ENCODE measurements at regions not wholly inside any gene's neighbourhood (a gene's known extent, or its start where the extent isn't known, plus 50 kb on each side); places are given as distances from the start of the nearest gene placed in this dataset.

DNA sequence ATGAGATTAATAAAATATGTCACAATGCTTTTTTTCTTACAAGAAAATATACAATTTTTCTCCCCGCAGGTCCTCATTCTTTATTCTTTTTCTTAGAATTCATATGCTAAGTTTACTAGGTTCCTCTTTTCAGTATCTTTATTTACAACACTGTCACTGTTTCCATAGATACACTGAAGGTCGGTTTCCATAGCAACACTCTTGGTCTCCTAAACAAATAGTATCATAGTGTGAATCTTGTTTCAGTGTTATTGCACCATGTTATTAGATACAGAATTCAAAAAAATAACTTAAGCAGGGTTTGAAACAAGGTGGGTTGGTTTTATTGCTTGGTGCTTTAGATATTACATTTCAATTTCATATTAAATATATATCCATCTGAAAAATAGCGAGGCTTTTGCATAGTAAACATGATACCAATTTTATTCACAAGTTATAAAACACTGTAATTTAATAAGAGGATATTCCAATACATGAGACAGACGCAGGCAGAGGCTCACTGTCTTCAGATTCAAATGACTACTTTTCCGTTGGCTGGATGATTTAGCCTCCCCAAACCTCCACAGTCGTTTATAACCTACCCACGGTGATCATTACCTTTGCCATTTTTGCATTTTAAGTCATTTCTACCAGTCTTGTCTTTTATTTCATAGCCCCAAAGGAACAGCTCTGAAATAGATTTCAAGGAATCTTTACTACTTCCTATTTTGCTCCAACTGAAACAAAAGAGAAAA, 88.9 kb upstream of the KLF6 start:
- no peak for DNase-seq (ENCODE audit: low read depth in 1 of 2, low spot score in 1 of 2)

DNA sequence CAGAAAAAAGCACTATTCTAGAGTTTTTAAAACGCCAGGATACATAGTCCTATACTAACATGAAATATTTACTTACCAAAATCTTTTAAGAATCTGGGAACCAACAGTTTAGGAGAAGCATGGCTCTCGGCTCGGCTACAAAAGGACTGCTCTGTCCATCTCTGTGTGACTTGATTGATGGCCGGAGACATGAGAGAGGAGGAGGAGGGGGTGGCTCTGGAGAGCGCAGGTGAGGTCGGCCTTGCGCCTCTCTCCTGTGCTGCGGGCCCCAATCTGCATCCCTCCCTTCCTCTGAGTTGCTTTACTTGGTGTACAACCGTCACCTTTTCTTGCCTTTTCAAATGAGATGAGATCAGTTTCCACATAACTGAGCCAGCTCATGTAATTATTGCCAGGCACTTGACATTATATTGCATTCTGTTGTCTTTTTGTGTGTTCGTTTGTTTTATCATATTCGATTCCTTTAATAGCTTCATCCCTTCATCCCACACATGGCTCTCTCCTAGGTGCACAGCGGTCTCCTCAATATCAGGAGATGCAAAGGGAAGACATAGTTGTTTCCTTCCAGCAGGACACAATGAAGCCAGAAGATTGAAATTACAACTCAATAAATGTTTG, 87.8 kb upstream of the KLF6 start:
- DNase-seq (ENCODE audit: low read depth in 1 of 2, low spot score in 1 of 2): no peak

DNA sequence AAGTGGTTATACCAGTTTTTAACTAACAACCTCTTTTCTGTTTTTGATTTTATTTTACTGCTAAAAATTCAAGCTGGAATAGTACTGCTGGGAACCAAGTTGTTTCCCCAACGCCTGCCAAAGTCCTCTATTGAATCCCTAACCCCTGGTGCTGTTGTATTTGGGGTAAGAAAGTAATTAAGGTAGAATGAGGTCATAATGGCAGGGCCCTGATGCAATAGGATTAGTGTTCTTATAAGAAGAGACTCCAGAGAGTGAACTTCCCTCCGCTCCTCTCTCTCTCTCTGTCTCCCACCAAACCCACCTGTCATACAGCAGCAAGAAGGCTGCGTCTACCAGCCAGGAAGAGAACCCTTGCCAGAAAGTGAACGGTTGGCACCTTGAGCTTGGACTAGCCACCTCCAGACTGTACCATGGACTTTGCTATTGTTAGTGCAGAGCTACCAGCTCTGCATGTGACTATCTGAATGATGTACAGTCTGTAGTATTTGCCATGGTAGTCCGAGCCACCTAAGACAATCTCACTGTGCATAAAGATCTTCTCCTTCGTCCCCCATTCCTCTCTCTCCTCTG, 86.5 kb upstream of the KLF6 start:
- DNase-seq (ENCODE audit: low read depth in 1 of 2, low spot score in 1 of 2): no peak

DNA sequence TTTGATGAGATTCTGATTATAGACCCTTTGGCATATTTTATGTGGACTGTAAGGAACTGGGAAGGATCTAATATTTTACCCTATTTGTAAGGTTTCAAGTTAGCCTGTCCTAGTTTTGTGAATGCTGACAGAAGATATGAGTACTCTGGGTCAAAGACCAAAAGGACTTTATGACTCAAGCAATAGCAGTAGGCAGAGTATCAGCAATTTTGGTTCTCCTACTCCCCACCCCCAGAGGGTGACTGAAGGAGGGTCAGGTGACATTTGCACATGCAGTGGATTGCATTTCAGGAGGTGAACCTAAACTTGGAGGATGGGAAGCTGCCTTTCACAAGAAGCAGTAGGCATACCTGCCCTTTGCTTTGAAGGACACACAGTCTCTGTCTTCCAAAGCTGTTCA, 84.0 kb upstream of the KLF6 start:
- no peak for DNase-seq (ENCODE audit: low read depth in 1 of 2, low spot score in 1 of 2)

DNA sequence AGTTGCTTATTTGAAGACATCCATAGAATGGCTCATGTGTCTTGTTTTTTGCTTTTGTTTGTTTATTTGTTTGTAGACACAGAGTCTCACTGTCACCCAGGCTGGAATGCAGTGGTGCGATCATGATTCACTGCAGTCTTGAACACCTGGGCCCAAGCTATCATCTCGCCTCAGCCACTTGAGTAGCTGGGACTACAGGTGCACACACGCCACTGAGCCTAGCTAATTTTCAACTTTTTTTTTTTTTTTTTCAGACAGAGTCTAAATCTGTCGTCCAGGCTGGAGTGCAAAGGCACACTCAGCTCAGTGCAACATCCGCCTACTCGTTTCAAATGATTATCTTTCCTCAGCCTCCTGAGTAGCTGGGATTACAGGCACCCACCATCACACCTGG, 83.3 kb upstream of the KLF6 start:
- DNase-seq (ENCODE audit: low read depth in 1 of 2, low spot score in 1 of 2): no peak

DNA sequence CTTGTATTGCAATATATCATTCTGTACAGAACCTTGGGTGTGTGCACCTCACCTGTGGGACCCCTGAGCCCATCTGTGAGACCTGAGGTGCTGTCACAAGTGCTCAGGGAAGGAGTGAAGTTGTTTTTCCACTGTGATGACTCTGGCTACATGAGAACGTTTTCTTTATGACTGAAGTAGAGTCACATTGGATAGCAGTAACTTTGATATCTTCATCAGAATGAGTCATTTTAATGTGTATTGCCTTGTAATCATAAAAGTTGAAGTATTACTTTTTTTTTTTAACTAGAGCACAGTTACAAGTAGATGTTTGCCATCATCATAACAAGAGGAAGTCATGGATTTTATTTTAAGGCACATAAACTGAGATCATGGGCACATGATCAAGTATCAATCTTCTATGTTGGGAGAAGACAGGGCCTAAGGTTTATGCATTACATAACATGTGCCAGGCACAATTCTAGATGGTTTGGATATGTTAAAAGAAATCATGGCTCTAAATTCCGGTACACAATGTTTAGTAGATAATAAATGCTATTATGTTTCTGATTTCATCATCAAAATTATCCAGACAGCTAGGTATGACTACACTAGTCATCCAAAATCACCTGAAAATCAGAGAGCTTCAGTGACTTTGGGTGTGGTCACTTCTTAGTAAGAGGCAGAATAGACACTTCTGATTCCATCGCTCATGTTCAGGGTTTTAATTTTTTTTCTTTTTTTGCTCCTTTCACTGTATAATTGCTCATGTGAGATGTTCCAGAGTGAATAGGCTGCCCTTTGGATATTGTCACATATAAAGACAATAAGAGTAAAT, 82.7 kb upstream of the KLF6 start:
- no peak for DNase-seq (ENCODE audit: low read depth in 1 of 2, low spot score in 1 of 2)

DNA sequence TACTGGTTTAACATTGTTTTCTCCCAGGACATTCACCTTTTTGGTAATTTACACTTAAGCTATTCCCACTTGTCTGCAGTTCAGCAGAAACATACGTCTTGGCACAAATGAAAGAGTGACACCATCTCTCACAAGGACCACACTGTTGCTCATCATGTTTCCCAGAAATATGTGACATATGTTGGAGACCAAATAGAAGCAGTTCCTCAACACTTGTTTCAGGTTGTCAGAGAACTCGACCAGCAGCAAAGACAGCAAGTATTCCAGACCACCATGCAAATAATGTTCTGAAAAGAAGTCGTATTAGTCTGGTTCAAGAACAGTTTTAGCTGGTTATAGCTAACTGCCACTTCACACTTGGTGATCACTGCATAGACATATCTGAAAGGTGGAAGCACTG, 81.3 kb upstream of the KLF6 start:
- DNase-seq (ENCODE audit: low read depth in 1 of 2, low spot score in 1 of 2): no peak

DNA sequence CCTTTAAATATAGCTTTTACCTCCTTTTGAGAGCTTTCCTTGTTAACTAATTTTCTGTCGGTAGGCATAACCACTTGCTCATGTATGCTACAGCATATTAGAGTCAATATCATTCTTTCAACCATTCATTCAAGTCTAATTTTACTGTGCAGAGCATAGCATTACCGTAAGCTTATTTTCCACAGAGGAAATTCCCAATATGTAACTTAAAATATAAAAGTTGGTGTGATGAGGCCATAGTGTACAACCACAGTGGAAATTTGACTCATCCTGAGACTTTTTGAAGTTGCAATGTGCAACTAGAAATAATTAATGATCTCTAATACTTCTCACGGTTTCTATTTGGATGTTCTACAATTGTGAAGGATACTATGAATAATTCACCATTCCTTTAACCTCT, 80.6 kb upstream of the KLF6 start:
- DNase-seq (ENCODE audit: low read depth in 1 of 2, low spot score in 1 of 2): no peak

DNA sequence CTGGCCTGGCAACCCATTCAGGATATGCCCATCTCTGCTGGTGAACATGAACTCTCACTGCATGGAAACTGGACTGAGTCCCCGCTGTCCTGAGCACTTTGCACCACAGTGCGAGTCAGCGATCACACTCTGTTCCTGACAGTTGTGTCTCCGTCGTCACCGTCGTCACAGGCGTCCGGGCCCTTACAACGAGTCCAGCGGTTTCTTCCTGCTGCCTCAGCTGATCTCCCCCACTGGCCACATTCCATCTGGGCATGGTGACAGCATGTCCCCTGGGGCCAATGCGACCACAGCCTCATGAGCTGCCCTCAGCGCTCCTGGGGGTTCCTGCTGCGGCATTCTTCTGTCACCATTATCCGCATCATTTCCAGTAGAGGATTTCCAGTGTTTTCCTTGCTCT, 76.8 kb upstream of the KLF6 start:
- no peak for DNase-seq (ENCODE audit: low read depth in 1 of 2, low spot score in 1 of 2)

DNA sequence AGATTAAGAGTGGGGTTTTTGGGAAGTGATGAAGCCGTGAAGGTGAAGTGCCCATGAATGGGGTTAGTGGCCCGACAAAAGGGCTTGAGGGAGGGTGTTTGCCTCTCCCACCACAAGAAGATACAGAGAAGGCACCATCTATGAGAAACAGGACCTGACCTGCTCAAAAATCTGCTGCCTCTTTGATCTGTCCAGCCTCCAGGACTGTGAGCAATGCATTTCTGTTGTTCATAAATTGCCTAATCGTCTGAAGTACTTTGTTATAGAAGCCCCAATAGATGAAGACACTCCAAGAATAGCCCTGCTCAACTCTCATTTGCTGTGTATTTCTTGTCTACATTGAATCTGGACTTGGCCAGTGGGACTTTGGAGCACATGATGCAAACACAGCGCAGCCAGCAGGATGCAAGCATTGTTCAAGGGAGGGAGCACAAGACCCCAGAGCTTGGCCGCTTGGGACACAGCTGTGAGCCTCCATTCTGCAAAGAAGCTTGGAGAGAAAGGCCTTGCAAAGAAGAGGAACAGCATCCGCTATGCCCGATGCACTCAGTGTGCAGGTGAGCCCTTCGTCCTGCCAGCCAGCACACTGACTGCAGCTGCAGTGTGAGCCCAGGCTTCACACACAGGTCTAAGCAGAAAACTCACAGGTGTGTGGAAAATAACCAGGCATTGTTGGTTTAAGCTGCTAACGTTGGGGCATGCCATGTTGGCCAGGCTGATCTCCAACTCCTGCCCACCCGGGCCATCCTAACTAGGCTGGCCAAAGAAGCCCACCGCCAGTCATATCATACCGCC, 73.2 kb upstream of the KLF6 start:
- DNase-seq (ENCODE audit: low read depth in 1 of 2, low spot score in 1 of 2): no peak

DNA sequence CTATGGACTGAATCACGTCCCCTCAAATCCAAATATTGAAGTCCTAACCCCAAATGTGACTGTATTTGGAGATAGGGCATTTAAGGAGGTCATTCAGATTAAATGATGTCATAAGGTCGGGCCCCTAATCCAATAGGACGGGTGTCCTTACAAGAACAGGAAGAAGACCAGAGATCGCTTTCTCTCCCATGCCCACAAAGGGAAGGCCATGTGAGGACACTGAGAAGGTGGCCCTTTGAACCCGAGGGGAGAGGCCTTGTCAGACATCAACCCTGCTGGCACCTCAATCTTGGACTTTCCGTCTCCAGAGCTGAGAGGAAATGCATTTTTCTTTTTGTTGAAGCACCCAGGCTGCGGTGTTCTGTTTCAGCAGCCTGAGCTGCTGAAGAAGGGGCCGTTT, 72.3 kb upstream of the KLF6 start:
- no peak for DNase-seq (ENCODE audit: low read depth in 1 of 2, low spot score in 1 of 2)

DNA sequence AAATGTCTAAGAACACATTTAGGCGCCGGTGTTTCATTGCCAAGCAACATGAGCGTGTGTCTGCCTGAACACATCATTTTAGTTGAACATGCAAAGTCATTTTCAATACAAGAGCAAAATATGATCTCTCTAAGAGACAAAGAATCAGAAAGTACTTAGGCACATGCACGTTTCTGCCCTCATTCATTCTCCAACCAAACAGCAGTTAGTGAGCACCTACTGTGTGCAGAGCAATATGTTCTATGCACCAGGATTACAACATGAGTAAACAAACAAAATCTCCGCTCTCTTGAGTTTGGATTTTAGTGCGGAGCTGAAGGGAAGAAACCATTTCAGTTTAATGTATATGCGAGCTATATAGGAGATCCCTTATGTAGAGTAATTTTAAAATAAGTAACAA, 71.6 kb upstream of the KLF6 start:
- DNase-seq (ENCODE audit: low read depth in 1 of 2, low spot score in 1 of 2): no peak

DNA sequence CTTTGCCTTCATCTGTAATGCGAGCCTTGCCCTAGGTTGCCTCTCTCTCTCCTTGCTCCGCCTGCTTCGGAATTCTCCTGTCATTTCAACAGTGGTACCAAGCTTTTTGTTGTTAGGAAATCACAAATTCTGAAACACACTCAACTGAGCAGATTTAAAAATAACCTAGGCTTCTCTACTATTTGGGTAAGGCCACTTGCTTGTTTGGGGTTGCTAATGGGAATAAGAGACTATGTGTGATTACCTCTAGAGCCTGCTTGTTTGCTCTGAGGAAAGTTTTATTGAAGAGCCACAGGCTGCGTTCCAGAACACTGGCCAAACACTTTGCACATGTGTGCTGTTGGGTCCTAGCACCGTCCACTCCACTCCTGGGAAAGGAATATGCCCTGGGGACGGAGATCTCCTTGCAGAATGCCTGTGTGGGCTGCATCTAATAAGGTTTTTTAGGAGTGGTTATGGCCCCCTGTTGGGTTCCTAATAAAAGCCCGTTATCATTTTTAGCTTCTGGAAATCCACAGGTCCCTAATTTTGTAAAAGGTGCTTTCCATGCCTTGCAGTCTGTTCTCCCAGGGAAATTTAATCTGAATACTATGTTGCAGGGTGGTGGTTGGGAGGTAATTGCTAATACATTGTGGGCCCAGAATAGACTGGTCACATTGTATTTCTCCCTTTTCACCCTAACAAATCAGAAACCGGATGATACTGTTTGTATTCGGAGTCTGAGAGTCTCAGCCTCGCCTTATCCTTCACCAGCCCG, 68.7 kb upstream of the KLF6 start:
- DNase-seq (ENCODE audit: low read depth in 1 of 2, low spot score in 1 of 2): no peak

DNA sequence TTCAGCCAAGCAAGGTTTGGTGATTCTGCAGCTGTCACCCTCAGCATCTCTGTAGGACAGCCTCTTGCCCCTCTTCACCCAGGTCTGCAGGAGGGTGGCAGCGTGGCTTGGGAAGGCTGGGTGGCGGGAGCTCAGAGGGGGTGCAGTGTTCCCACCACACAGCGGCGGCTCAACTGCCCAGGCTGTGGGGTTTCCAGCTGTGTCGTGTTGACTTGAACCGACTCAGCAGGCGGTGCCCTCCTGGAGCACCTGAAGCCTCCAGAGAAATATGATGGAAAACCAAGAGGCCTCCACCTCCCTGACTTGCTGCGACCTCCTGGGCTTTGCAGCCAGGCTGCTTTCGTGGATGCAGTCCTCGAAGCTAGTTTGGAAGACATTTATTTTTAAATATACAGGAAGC, 68.0 kb upstream of the KLF6 start:
- no peak for DNase-seq (ENCODE audit: low read depth in 1 of 2, low spot score in 1 of 2)

DNA sequence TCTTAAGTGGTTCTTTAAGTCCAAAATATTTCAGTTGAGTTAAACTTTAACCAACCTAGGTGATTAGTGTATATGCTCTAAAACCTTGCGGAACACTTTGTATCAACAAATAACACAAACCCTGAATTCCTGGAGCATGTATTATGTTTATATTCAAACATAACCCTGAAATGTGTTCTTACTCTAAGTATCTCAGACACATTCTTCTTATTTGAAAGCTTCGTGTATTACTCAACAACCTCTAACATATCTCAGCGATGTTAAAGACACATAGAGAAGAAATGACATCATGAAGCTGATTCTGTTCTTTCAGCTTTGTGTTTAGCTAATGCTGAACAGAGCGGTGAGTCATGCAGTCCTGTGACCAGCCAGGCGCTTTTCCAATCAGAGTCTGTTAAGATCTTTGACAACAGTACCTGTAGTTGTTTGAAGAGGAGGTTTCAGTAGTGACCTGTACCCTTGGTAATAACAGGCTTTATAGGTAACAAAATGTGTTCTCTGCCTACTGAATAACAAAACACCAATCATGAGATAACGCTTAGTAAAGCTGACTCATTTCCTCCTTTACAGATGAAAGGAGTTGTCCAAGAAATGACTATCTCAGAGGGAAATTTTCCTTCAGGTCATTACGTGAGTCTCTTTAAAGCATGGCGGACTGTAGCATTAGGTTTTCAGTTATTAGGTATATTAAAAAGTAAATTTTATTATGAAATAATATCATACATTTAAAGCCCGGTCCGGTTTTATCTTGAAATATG, 67.3 kb upstream of the KLF6 start:
- DNase-seq (ENCODE audit: low read depth in 1 of 2, low spot score in 1 of 2): peak in 1 of 2 donors; percentile 53

DNA sequence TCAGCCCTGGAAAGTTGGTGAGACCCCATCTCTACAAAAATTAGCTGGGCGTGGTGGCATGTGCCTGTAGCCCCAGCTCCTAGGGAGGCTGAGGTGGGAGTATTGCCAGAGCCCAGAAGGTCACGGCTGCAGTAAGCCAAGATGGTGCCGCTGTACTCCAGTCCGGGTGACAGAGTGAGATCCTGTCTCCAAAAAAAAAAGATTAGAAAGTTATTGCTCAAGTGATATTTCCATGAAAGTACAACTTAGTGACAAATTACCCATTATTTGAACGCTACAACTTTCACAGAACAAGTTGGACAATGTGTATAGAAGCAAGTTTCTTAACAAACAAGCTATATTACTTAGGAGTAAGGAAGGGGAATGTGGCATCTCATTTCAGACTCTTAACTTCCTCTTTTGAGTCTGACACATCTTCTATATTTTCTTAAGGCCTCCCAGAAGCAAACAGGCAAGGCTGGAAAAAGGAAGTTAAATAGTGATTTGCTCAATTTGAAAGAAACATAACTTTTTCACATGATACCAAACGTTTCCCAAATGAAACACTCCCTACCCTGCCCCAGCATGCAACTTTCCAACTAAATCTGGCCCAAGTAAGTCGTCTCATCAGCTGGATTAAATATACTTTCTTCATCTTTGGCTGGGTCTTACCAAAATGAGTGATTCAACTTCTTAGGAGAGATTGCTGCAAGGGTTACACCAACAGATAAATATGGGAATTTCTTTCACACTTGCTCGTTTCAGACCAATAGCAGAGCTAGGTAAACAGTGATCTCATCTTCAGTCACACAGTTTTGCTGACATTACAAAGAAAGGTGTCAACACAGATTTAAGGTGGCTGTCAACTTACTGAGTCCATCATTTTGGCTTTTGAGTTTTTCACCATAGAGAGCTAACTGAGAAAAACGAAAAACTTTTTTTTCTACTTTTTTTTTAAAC, 66.3 kb upstream of the KLF6 start:
- no peak for DNase-seq (ENCODE audit: low read depth in 1 of 2, low spot score in 1 of 2)

DNA sequence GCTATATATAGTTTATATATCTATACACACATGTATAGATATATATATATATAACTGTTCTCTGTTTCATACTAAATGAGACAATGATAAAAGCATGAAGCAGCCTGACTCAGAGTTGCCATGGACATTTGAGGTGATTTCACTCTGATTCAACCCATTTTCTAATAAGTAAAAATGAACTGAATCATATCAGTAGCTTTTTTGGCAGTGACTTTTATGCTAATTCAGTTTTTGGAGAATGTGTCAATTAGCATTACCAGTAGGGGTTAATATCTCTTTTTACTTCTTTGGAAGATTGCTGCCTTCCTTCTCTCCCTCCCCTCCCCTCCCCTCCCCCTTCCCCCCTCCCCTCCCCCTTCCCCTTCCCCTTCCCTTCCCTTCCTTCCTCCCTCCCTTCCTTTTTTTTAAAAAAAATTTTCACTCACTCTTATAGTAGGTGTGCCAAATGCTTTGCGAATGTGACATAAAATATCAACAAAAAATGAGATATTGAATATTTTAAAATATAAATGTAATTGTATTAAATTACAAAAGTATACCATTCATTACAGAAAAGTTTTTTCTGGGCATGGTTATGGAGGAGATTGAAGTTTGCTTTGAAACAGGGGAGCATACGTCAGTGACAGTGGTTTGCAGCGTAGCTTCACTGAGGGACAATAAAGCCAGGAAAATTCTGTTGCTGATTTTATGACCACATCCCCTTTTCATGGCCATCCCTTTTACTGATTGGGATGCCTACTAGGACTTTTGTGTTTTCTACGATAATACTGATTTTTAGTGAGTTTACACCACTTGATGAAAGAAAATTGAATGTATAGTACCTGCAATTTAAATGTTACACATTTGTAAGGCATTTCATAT, 64.0 kb upstream of the KLF6 start:
- DNase-seq (ENCODE audit: low read depth in 1 of 2, low spot score in 1 of 2): no peak

Data from activated T-helper 1 cell treated with anti-CD3 and anti-CD28 coated beads, Interleukin-2, amount 50 U/mL, for 16 hours (primary cell).